ENCODE measurements at regions not wholly inside any gene's neighbourhood (a gene's known extent, or its start where the extent isn't known, plus 50 kb on each side); places are given as distances from the start of the nearest gene placed in this dataset.

GRCh38 chrX:107567370-107567769 is 60.9 kb upstream of the PRPS1 start:
- TF ChIP-seq CTCF (conservative IDR thresholded peaks at IDR 0.05; ENCODE audit: low read depth): no peak
- DNase-seq (ENCODE audit: low spot score): no peak
- POLR2A ChIA-PET (ENCODE audit: low non-redundant PET): no interaction called here
- CTCF ChIA-PET: no interaction called here
- H3K27ac ChIP-seq: no peak overlapping the region

- H3K27ac ChIP-seq: peak overlapping the region; percentile 66
- TF ChIP-seq CTCF (conservative IDR thresholded peaks at IDR 0.05; ENCODE audit: low read depth): no peak
- ChIA-PET CTCF (no interaction called here), POLR2A (ENCODE audit: low non-redundant PET) (no interaction called here)
- peak; percentile 84 for DNase-seq (ENCODE audit: low spot score)
Measured at GRCh38 chrX:107571296-107571998, 56.9 kb upstream of the PRPS1 start.

DNA sequence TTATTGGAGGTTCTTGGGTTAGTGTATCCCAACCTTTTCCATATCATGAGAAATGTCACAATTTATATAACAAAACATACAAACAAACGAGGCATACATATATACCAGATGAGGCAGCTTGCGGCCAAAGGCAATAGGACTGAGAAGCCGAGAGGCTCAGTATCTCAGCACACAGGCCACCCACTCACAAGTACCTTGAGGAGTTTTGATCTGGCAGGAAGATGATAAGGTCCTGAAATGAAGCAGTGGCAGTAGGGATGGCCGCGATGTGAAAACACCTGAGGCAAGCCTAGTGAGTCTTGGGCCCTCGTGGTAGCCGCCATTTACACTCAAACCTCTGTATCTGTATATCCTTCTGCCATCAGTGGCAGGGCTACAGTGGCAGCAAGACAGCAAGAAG is 55.3 kb upstream of the PRPS1 start:
- POLR2A ChIA-PET (ENCODE audit: low non-redundant PET): no interaction called here
- no peak for TF ChIP-seq CTCF (conservative IDR thresholded peaks at IDR 0.05; ENCODE audit: low read depth)
- DNase-seq (ENCODE audit: low spot score): no peak
- H3K27ac ChIP-seq: no peak overlapping the region
- CTCF ChIA-PET: no interaction called here

DNA sequence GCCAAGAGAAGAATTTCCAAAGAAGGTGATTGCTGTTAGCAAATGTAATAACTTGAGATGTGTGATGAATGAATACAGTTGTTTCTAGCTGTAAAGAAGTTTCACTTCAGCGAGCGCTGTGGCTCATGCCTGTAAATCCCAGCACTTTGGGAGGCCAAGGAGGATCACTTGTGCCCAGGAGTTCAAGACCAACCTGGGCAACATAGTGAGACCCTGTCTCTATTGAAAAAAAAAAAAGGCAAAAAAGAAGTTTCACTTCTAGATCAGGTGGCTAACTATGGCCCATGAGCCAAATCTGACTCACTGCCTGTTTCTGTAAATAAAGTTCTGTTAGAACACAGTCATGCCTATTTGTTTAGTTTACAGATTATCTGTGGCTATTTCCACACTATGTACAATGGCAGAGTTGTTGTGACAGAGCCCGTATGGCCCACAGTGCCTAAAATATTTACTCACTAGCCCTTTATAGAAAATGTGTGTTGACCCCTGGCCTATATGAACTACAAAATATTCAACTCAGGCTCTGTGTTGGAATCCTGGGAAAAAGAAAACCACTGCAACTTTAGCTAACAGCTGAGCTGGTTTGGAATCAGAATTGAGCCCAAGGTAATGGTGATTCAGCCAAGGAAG is 54.1 kb upstream of the PRPS1 start:
- ChIA-PET CTCF (interaction anchor here (0.6 kb wide), 1 partner anchor 20 kb away, joined by 3 read pairs; no protein-coding TSS in a partner anchor), POLR2A (ENCODE audit: low non-redundant PET) (no interaction called here)
- H3K27ac ChIP-seq: no peak overlapping the region
- no peak for TF ChIP-seq CTCF (conservative IDR thresholded peaks at IDR 0.05; ENCODE audit: low read depth)
- DNase-seq (ENCODE audit: low spot score): peak; percentile 23

DNA sequence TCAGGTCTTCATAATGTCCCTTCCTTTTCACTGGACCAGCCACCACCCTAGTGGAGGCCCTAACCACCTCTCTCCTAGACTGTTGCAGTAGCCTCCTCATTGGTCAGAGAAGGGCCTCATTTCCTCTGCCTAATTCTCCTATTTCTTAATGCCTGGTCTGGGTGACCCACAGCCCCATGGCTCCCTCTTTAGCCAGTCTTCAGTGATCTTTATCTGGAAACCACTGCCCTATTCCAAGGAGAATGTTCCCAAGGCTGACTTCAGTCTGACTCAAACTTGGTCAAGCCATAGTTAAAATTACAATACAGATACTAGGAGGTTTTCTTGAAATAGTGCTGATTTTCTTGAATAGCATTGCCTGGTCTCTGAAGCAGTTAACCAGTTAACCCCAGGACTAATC is 53.6 kb upstream of the PRPS1 start:
- CTCF ChIA-PET: interaction anchor here (0.7 kb wide), 1 partner anchor 1933 kb away, joined by 3 read pairs; no protein-coding TSS in a partner anchor
- no peak for DNase-seq (ENCODE audit: low spot score)
- H3K27ac ChIP-seq: no peak overlapping the region
- POLR2A ChIA-PET (ENCODE audit: low non-redundant PET): no interaction called here
- no peak for TF ChIP-seq CTCF (conservative IDR thresholded peaks at IDR 0.05; ENCODE audit: low read depth)

- POLR2A ChIA-PET (ENCODE audit: low non-redundant PET): no interaction called here
- DNase-seq (ENCODE audit: low spot score): no peak
Measured at GRCh38 chrX:107576392-107576791, 51.9 kb upstream of the PRPS1 start.

More at GRCh38 chrX:107576392-107576791, 51.9 kb upstream of the PRPS1 start:
- TF ChIP-seq CTCF (conservative IDR thresholded peaks at IDR 0.05; ENCODE audit: low read depth): no peak
- no peak overlapping the region for H3K27ac ChIP-seq
- CTCF ChIA-PET: no interaction called here
